Loucy (cell line): ENCODE measurements at regions not wholly inside any gene's neighbourhood (a gene's known extent, or its start where the extent isn't known, plus 50 kb on each side); places are given as distances from the start of the nearest gene placed in this dataset.
"Not testable (repeated sequence)": the region's sequence is repeated elsewhere in the genome, so short reads cannot be mapped to it uniquely, and the experiment has no call there.

Source experiments
- H2AFZ ChIP-seq: fragments of 200-600 bp; sonication (generic); 2 replicates; pipeline ENCODE4 v1.6.0; 2016; ENCODE audit warnings: antibody characterized with exemption, mild to moderate bottlenecking, low read length, moderate library complexity
- H3F3A ChIP-seq: fragments of 200-600 bp; 2 replicates; pipeline ENCODE4 v1.6.0; 2016; ENCODE audit warnings: antibody characterized with exemption, low read depth, mild to moderate bottlenecking
- H3K27me3 ChIP-seq: fragments of 200-600 bp; sonication (generic); 2 replicates; pipeline ENCODE4 v1.6.1; 2014; ENCODE audit warnings: low read length, mild to moderate bottlenecking; ENCODE audit not compliant: insufficient read depth, poor library complexity, severe bottlenecking
- H3K36me3 ChIP-seq: fragments of 200-600 bp; sonication (generic); 2 replicates; pipeline ENCODE4 v1.6.1; 2016; ENCODE audit warnings: low read length; ENCODE audit not compliant: insufficient read depth
- H3K4me1 ChIP-seq: fragments of 200-600 bp; sonication (generic); 2 replicates; pipeline ENCODE4 v1.5.1; 2014; ENCODE audit warnings: low read length, mild to moderate bottlenecking; ENCODE audit not compliant: insufficient read depth, poor library complexity, severe bottlenecking
- H3K4me2 ChIP-seq: fragments of 200-600 bp; sonication (generic); 2 replicates; pipeline ENCODE4 v1.6.0; 2014; ENCODE audit warnings: antibody characterized with exemption, low read length, low read depth, mild to moderate bottlenecking; ENCODE audit not compliant: poor library complexity, severe bottlenecking
- H3K4me3 ChIP-seq: fragments of 200-600 bp; sonication (generic); 2 replicates; pipeline ENCODE4 v1.5.1; 2014; ENCODE audit warnings: low read length, mild to moderate bottlenecking, mixed read lengths; ENCODE audit not compliant: poor library complexity, severe bottlenecking
- H3K79me2 ChIP-seq: fragments of 200-600 bp; sonication (generic); 2 replicates; pipeline ENCODE4 v1.6.1; 2014; ENCODE audit warnings: low read length; ENCODE audit not compliant: insufficient read depth
- H3K9ac ChIP-seq: fragments of 200-600 bp; sonication (generic); 2 replicates; pipeline ENCODE4 v1.6.0; 2014; ENCODE audit warnings: mild to moderate bottlenecking, low read depth, low read length, moderate library complexity; ENCODE audit not compliant: poor library complexity, severe bottlenecking
- H3K9me2 ChIP-seq: fragments of 200-600 bp; sonication (generic); replicated peaks from 2 replicates; pipeline ENCODE4 v1.6.1; 2016; ENCODE audit warnings: low read depth, low read length, mixed read lengths
- H3K9me3 ChIP-seq: fragments of 200-600 bp; sonication (generic); 2 replicates; pipeline ENCODE4 v1.6.1; 2014; ENCODE audit warnings: mild to moderate bottlenecking, antibody characterized with exemption, low read length, low read depth; ENCODE audit not compliant: insufficient read depth
- H4K20me1 ChIP-seq: fragments of 200-600 bp; sonication (generic); 2 replicates; pipeline ENCODE4 v1.6.0; 2014; ENCODE audit warnings: antibody characterized with exemption, low read length, mild to moderate bottlenecking; ENCODE audit not compliant: insufficient read depth, poor library complexity, severe bottlenecking
- EZH2phosphoT487 ChIP-seq: fragments of 200-600 bp; IDR thresholded peaks from 2 replicates; pipeline ENCODE4 v1.6.1; 2018; ENCODE audit warnings: antibody characterized with exemption, mild to moderate bottlenecking, moderate library complexity, borderline replicate concordance
- TF ChIP-seq, protein P1 (sequence below): fragments of 200-600 bp; sonication (generic); conservative IDR thresholded peaks from 2 replicates; pipeline ENCODE4 v1.5.1; 2014; ENCODE audit warnings: mild to moderate bottlenecking, antibody characterized with exemption, low read length

DNA sequence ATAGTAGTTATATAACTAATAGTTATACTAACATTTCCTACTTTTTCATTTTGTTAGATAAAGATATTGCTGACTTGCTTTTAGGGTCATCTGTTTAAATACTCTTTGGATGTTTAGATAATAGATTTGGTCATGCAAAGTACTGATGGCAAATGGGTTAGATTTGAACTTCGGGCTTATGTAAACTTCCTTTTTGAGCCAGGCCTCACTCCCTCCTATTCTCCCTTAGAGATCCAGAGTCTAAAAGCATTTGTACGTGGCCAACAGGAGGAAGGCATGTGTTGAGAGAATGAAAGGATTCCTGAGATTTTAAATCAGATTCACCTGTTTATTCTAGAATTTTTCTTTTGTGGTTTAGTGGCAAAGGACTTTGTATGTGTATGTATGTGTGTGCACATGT lies 106.4 kb upstream of the GBE1 start:
- Histone ChIP-seq H4K20me1 (no peaks in the 10 kb centered on the region), H3K36me3 (no peaks in the 10 kb centered on the region), H3K9ac (no peak overlapping the region), H3K79me2 (no peaks in the 10 kb centered on the region), H3K9me2 (no peaks in the 10 kb centered on the region), H3K4me3 (no peak overlapping the region), H3K27me3 (no peaks in the 10 kb centered on the region), H3F3A (no peaks in the 10 kb centered on the region; the same call in 1 of the 2 replicates), H2AFZ (no peak overlapping the region), H3K4me1 (peaks cover 14% of the 10 kb centered on the region), H3K4me2 (no peak overlapping the region), H3K9me3 (no peaks in the 10 kb centered on the region)
- TF ChIP-seq, protein P1, sequence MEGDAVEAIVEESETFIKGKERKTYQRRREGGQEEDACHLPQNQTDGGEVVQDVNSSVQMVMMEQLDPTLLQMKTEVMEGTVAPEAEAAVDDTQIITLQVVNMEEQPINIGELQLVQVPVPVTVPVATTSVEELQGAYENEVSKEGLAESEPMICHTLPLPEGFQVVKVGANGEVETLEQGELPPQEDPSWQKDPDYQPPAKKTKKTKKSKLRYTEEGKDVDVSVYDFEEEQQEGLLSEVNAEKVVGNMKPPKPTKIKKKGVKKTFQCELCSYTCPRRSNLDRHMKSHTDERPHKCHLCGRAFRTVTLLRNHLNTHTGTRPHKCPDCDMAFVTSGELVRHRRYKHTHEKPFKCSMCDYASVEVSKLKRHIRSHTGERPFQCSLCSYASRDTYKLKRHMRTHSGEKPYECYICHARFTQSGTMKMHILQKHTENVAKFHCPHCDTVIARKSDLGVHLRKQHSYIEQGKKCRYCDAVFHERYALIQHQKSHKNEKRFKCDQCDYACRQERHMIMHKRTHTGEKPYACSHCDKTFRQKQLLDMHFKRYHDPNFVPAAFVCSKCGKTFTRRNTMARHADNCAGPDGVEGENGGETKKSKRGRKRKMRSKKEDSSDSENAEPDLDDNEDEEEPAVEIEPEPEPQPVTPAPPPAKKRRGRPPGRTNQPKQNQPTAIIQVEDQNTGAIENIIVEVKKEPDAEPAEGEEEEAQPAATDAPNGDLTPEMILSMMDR, result no peak
- no peak for TF ChIP-seq EZH2phosphoT487

DNA sequence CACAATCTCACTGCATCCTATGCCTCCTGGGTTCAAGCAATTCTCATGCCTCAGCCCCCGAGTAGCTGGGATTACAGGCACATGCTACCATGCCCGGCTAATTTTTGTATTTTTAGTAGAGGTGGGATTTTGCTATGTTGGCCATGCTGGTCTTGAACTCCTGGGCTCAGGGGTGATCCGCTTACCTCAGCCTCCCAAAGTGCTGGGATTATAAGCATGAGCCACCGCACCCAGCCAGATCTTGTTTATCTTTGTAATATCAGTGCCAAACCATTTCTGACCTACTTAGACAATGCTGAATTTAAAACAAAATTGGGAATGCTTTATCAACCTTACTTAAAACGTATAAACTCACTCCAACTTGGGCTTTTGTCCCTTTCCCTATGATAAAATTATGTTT lies 103.7 kb upstream of the GBE1 start:
- not testable (repeated sequence) for H3K36me3 ChIP-seq, H3F3A ChIP-seq, H3K27me3 ChIP-seq

DNA sequence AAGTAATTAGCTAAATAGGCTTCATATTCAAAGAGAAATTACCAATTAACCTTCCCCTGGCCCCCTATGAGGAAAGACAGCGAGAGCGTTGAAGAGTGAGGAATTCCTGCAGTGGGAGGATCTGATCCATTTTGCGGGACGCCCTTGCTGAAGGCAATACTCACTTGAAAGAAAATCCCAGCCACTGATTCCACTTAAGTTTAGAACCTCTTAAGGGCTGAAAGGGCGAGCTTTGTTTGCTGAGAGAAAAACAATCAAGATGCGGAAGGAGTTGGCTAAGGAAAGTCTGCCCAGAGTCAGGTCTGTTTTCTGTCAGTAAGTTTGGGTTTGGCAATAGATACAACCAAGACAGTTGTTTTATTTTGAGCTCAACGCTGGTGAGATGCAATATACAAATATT lies 102.8 kb upstream of the GBE1 start:
- H2AFZ ChIP-seq, result no peak overlapping the region
- no peaks in the 10 kb centered on the region for H3K9me3 ChIP-seq
- H3K9ac ChIP-seq, result no peak overlapping the region
- H3K27me3 ChIP-seq, result no peaks in the 10 kb centered on the region
- TF ChIP-seq, protein P1, result no peak
- no peak for TF ChIP-seq EZH2phosphoT487
- no peaks in the 10 kb centered on the region for H4K20me1 ChIP-seq
- no peaks in the 10 kb centered on the region for H3K36me3 ChIP-seq
- H3K4me1 ChIP-seq, result peaks cover 14% of the 10 kb centered on the region
- H3K9me2 ChIP-seq, result no peaks in the 10 kb centered on the region
- H3K79me2 ChIP-seq, result no peaks in the 10 kb centered on the region
- peak overlapping the region; percentile 46 for H3K4me3 ChIP-seq
- no peaks in the 10 kb centered on the region; the same call in 1 of the 2 replicates for H3F3A ChIP-seq
- peak overlapping the region; percentile 70 for H3K4me2 ChIP-seq

More for the DNA sequence above, 103.7 kb upstream of the GBE1 start:
- not testable (repeated sequence) for H3K4me3 ChIP-seq, H4K20me1 ChIP-seq, H3K9me3 ChIP-seq, H3K4me2 ChIP-seq, H3K9ac ChIP-seq, H3K9me2 ChIP-seq, H2AFZ ChIP-seq, H3K79me2 ChIP-seq
- H3K4me1 ChIP-seq, result peaks cover 14% of the 10 kb centered on the region

DNA sequence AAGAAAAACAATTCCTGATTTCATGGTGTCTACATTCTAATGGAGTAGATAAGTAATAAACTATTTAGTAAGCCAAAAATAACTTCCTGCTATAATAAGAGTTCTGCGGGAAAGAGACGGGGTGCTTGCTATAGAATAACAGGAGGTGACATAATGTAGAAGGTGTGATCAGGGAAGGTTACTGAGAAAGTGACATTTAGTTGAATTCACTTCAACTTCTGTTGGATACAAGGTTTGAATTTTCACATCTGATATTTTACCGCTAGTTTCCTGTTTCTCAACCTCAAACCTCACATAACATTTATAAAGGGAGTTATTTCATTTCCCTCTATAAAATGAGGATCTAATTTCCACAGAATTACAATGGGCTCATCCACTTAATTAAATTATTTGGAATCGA lies 102.3 kb upstream of the GBE1 start:
- Histone ChIP-seq H3K79me2 (no peaks in the 10 kb centered on the region), H3K4me3 (peak overlapping the region; percentile 46), H3K9me3 (no peaks in the 10 kb centered on the region), H3K9me2 (no peaks in the 10 kb centered on the region), H2AFZ (no peak overlapping the region), H3K27me3 (no peaks in the 10 kb centered on the region), H3K9ac (no peak overlapping the region), H3K36me3 (no peaks in the 10 kb centered on the region), H4K20me1 (no peaks in the 10 kb centered on the region), H3K4me1 (peaks cover 14% of the 10 kb centered on the region), H3F3A (no peaks in the 10 kb centered on the region; the same call in 1 of the 2 replicates), H3K4me2 (peak overlapping the region; percentile 70)
- TF ChIP-seq, protein P1, result no peak
- no peak for TF ChIP-seq EZH2phosphoT487
